Renal cortex interstitium (tissue), 11 donors: ENCODE measurements at regions not wholly inside any gene's neighbourhood (a gene's known extent, or its start where the extent isn't known, plus 50 kb on each side); places are given as distances from the start of the nearest gene placed in this dataset.

Source experiments
- DNase-seq, 11 donors: peaks; one replicate each; pipeline ENCODE4 v3.0.0-alpha.2; 2013; ENCODE audit warnings: low read depth in 9 of 11, low spot score in 4 of 11; ENCODE audit errors: extremely low read depth in 1 of 11

DNA sequence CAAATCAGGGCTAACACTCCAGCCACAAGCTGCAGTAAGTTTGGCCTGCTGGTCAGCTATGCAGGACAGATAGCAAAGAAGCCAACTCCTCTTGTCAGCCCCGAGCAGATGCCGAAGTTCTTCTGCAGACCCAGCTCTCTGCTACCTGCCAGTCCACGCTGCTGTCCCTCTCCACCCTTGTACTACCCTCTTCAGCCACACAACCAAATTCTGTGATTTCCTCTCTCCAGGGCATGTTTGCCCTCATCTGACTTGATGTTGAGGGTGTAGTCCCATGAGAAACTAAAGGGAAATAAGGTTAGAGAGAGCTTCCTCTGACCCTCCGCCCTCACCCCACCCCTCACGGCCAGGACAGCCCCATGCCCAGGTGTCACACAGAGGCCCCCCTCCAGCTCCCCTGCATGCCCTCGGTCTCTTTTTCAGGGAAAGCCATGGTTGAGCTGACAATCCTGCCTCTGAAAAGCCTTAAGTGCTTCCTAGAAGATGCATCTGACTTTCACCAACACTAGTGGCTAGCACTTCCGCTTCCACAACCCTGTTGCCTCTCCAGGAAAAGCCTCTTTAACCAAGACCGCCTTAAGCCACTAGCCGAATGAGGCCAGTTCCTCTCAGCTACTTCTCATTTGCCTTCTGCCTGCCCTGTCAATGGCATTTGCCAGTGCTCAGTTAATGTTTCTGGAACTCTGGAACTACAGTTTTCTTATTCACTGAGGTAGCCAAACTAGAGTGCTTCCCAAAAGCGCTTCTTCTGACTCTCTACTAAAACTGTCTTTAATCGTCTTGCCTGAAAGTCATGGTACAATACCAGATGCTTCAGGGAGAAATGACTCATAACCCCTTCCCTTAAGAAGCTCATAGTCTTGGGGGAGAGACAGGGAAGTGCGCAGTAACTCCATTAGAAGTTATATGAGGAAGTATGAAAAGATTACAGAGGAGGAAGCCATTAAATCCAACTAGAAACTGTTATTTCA, 300.4 kb upstream of the STT3B start:
- DNase-seq = no peak

DNA sequence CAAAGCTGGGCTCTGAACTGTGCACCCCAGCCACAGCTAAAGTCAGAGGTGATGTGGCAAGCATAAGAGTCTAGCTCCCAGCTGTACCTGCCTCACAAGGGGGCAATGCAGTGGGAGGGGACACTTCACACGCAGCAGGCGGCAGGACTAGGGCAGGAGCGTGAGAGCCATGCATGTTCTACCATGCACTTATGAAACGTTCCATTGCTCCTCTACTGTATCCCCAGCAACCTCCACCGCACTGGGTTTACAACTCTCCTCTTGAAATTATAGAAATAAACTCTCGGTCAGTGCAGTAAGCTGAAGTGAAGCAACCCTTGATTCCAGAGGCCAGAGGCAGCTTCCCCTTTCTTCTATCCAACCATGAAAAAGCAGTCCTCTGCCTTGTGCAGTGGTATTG, 298.6 kb upstream of the STT3B start:
- DNase-seq = no peak

DNA sequence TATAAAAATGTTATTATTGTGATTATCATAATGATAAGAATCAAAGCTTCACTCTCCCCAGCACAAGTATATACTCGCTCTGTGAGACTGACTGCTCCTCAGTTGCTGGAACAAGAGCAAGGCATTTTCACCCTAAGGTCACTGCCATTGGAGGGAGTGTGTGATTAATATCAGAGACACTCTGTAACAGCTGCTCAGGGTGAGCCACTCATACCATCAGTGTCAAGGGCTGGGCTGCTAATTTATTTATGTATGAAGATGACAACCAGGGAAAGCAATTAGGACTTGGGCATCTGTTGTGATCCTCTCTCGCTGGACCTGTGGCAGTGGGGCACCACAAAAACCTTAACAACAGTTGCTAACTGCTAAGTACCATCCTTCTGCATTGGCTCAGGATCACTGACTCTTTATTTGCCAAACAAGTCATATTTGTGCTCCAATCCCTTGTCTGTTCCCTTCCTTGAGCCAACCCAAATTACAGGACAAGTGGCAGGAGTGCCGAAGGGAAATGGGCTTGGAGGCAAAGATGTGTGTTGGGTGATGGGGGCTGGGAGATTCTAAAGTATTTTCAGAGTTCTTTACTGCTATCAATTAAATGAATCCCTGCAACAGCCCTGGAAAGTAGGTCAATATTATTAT, 297.5 kb upstream of the STT3B start:
- no peak for DNase-seq

DNA sequence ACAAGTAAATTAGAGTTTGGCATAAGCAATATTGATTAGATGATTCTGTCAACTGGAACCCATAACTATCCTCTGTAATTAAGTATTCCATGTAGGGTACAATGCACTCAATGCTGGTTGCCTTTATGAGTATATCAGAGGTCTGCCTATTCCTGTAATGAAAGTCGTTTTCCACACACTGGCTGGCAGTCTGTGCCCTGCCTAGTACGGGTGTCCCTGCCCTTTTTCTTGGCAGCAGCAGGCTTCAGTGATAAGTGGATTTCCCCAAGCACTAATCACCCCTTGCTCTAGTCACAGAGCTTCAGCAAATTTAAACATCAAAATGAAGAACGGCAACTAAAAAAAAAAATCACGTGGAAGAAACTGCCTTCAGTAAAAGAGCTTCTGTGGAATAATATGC, 294.8 kb upstream of the STT3B start:
- no peak for DNase-seq

DNA sequence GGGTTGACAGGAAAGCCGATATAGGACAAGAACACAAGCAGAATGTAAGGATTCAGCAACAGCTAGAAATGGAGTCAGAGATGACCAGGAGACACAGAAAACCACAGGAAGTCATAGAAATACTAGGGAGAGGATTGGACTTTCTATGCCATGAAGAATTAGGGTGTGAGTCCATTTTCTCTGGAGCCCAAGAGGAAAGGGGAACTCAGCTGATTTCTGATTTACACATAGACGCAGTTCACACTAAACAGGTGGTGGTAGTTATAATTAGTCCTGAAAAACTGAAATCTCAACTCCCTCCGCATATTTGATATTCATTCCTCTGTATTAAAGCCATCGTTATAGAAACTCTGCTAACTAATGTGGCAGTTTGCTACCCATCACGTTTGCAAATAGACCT, 292.7 kb upstream of the STT3B start:
- DNase-seq = no peak

DNA sequence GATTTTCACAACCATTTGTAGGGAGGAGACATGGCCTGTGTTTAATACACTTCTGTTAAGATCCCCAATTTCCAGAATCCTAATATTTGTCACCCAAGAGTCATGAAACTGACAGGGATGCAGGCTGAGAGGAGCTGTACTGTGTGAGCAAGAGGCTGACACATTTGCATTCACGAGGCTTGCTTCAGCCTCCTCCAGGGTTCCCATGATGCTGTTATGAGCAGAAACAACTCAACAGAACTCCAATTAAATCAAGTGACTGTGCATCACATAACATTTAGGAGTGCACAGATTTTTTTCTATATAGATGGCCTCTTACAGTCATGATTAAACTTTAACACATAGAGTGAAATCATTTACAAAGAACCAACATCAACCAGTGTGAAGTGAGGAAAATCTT, 292.3 kb upstream of the STT3B start:
- no peak for DNase-seq

DNA sequence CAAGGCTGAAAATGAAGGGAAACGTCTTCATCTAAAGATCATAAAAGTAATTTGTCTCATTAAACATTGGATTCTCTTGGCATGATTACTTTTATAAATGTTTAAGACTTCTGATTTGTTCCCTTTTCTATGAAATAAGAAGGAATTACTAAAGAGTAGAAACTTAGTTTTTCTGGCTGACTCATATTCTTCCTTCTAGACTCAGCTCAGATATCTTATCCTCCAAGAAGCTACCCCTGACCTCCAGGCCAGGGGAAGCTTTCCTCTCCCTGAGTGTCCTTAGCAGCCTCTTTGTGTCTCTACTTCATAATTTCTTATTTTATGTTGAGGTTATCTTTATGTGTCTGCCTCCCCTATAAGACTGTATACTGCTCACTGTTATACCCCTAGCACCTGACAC, 291.9 kb upstream of the STT3B start:
- DNase-seq = no peak

DNA sequence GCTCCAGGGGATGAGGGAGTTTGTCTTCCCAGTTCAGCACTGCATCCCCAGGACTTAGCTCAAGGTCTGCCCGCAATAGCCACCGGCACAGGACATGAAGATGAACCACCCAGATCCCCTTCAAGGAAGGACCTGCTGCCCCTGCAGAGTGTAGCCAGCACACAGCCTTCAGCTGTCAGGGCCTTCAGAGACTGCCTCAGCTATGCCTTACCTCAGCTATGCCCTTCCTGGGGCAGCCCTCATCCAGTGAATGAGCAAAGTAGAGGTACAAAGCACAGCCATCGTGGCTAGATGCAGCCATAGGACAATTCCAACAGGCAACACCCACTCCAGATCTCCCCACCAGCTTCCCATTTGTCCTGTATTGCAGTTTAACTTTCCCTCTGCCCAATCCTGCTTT, 291.2 kb upstream of the STT3B start:
- DNase-seq = no peak

DNA sequence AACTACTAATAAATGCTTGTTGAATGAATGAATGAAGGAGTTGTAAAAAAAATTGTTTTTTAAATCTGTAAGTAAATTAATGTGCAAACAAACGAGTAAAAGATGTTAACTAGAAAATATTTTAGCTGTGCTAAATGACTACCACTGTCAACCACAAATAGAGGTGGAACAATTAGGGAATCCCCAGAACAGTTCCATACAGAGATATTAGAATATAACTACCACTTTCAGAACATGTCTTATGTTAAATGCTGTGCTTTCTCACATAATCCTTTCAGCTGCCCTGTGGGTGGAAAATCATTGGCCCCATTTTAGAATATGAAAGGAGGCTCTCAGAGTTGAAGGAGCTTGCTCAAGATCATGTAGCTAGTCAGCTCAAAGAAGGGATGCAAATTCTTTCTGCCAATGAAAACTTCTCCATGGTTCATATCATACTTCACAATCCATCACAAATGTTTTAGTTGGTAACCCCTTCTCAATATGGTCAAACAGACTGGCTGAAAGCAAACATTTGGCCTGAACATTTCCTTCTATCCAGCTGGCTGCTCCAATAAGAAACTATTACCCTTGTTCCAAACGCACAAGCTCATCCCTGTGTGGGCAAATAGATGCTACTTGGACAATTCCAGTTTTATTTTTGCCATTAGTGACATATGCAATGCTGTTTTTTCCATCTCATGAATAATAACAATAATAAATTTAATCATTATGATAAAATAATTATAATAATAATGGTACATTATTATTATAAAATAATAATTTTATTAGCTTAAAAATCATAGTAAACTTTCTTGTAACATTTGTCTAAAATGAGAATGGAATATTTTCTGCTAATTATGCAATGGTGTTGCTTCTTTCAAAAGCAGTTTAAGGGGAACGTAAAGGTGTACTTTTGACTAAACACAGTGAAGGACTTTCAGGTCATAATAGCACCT, 290.4 kb upstream of the STT3B start:
- DNase-seq = no peak

DNA sequence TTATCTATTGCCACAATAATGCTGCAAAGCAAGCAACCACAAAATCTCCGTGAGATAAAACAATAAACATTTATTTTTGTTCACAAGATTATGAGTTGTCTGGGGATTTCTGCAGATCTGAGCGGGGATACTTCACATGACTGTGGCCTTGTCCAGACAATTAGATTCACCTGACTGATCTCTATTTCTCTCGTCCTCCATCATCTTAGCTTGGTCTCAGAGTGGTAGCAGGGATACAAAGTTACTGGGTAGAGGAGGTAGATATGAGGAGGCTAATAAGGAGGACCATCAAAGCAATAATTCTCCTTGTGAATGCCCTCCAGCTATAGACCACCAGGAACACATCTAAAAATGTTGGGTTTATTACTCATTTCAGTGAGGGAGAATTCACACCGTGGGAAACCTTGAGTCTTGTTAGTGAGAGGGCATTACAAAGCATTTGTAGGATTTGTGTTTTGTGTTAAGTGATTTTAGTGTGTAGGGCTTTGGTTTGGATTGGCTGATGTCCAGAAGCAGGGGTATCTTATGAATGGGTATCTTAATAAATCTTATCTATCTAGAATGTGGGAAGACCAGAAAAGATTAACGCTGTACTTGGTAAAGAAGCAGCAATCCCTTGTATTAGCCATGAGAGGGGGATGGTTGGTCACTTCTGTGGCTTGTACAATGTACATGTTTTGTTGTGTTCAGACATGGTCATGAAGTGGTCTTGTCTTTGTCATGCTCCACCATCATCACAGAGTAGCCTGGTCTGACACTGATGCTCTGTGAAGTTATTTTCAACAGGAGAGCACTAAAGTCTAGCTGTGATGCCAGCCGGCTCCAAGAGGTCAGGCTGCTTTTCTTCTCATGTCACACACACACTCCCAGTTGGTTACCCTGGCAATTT, 287.6 kb upstream of the STT3B start:
- no peak for DNase-seq

DNA sequence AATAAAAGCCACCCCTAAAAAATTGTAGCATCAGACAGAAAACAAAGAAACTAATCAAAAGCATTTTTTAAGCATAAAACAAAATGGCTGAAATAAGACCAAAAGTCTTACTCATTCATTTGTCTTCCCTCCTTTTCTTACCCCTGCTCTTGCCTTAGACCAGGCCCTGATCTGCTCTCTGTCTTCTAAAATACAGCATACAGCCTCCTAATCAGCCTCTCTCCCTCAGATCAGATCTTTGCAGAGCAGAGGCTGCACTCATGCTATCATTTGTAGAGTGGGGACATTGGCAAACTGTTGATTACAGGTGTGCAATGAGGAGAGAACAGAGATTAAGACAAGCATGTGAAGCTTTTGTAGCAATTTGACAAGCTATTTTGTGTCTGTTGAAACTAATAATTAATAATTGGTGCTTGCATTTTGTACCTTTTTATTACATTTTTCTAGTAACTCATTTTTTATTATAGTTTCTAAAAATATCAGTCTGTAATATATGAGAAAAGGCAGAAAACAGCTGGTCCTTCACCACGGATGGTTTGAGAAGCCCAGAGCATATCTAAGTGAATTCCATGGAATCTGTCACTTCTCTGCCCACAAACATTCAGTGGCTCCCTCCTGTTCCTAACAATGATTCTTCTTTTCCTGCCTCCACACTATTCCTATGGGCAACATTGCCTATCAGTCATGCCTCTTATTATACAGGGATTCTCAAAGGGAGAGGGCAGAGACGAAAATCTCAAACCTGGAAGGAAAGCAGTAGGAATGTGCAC, 286.2 kb upstream of the STT3B start:
- no peak for DNase-seq

DNA sequence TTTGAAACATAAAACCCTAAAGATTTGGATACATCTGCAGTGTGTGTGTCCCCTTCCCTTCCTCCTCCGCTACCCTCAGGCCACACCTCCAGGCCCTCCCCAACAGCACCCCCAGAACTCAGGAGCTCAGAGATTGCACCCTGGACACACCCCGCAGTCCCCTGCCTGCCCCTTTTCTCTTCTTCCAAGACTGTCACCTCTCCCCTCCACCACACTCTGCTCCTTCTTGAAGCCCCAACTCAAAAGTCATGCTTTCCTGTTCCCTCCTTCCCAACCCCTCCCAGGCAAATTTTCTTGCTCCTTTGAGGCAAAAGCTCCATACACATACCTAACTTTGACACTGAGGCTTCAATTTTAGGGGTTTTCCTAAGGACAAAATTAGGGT, 285.7 kb upstream of the STT3B start:
- DNase-seq = no peak

DNA sequence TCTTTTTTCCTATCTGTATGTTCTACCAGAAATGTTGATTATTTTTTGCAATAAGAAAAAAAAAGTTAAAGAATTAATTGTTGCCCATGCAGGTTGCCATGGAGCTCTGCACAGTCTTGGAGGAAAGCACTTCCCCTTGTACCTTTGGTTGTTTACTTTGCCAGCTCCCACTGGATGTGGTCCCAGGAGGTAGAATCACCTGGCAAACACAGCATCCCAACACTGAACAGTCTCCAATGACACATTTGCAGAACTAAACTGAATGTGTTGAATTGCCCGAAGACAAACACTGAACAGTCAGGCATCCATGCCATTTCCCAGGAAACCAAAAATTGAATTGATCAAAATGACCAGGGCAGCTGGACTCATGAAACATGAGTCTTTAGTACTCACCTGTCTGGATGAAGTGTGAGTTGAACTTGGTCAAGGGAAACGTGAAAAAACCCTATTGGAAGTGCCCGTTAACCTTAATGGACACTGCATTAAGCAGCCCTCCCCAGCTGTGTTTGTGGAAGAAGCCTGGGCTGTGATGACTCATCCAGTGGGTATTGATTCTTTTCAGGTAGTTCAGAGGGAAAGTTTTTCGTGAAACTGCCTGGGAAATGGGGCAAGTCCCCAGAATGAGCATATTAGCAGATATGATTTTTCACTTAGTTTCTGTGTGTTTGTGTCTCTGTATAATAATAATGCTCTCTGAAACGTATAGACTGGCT, 284.7 kb upstream of the STT3B start:
- DNase-seq = no peak

DNA sequence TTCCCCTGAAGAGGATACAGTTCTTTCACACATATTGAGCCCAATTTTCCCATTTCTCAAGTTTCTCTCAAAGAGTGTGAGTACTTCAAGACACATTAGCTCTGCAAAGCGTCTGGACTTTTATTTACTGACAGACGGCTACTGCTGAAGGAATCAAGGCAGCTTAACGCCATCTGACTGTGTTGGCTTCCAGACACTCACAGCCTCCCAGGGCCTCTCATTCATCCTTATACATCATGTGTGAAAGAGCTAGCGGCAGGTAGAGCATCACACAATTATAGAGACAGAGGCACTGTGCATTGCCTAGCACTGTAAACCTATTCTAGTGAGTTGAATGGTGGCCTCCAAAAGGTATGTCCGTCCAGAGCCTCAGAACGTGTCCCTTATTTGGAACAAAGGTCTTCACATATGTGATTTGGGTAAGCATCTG, 284.1 kb upstream of the STT3B start:
- DNase-seq = no peak

DNA sequence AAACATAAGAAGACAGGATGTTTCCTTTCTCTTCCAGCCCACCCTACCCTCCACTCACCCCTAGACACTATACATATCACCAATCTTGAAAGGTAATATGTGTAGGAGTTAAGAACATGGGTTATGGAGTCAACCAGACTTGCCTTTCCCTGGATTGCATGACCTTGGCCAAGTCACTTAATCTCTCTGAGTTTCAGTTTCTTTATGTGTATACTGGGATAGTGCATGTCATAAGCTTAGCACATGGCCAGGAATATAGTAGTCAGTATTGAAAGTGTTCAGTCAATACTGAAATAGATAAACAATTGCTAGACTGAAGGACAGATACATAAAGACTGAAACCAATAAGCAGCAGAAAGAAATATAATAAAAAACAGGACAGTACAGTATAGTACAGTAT, 283.2 kb upstream of the STT3B start:
- no peak for DNase-seq

DNA sequence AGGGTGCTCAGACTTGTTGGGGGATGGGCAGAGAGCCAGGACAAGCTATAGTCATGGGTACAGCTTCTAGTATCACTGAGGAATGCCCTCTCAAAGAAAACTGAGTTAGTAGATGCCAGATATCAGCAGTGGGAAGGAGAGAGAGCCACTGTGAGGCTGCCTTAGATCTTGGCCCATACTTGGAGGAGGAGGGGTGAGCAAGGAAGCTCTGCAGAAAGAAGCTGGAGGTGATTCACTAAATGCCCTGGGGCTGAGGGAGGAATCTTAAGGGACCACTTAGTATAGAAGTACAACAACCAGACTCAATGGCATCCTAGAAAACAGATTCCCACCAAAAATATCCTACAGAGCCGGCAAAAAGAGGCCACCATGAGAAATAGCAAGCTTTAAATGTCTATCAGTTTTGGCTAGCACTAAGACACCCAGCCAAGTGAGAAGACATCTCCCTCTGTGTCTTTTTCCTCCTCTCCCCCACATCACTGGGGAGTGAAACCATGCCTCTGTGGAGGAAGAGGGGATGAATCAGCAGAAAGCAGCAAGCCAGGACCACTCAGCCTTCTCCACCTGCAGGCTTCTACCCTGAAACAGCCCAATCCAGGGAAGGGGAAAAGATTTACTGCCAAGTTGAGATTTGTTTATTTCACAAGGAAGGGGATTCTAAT, 282.5 kb upstream of the STT3B start:
- no peak for DNase-seq

DNA sequence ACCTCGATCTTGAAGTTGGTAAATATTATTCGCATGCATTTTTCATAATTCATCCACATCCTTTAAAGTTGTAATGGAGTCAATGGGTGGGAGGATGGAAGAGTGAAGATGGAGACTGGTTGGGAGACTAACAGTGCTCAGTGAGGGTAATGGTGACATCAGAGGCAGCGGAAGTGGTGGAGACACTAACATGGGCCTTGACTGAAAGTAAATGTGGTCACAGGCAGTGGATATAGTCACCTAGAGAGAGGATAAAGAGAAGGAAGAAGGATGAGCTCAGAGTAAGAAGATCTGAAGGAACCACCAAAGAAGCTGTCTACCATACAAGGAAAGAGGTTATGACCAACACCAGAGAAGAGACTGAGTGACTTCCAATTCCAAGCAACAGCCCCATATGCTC, 281.6 kb upstream of the STT3B start:
- DNase-seq = no peak
